Endodermal cell (in vitro differentiated cells): ENCODE measurements at regions not wholly inside any gene's neighbourhood (a gene's known extent, or its start where the extent isn't known, plus 50 kb on each side); places are given as distances from the start of the nearest gene placed in this dataset.

Experiments used
- DNase-seq: peaks from one replicate; pipeline ENCODE4 v3.0.0-alpha.2; 2017
- H3K27ac ChIP-seq: 2 replicates; pipeline ENCODE4 v1.5.1; 2013; ENCODE audit warnings: mild to moderate bottlenecking, low read depth, low read length, moderate library complexity
- H3K27me3 ChIP-seq: 2 replicates; pipeline ENCODE4 v1.6.1; 2013; ENCODE audit warnings: mild to moderate bottlenecking, low read length, moderate library complexity; ENCODE audit not compliant: insufficient read depth, control insufficient read depth, poor library complexity, severe bottlenecking
- H3K36me3 ChIP-seq: 2 replicates; pipeline ENCODE4 v1.7.0; 2013; ENCODE audit warnings: mild to moderate bottlenecking, low read length, moderate library complexity; ENCODE audit not compliant: control insufficient read depth, insufficient read depth
- H3K4me1 ChIP-seq: one replicate; pipeline ENCODE4 v1.7.0; 2013; ENCODE audit warnings: low read length; ENCODE audit not compliant: control insufficient read depth, insufficient read depth
- H3K4me3 ChIP-seq: 2 replicates; pipeline ENCODE4 v1.5.1; 2013; ENCODE audit warnings: mild to moderate bottlenecking, low read length, moderate library complexity
- H3K9ac ChIP-seq: 2 replicates; pipeline ENCODE4 v1.6.1; 2013; ENCODE audit warnings: mild to moderate bottlenecking, low read length, moderate library complexity; ENCODE audit not compliant: poor library complexity, severe bottlenecking; ENCODE audit errors: extremely low read depth
- H3K9me3 ChIP-seq: 2 replicates; pipeline ENCODE4 v1.6.1; 2013; ENCODE audit warnings: mild to moderate bottlenecking, low read length, moderate library complexity; ENCODE audit not compliant: control insufficient read depth
- H3K27ac Mint-ChIP-seq: 2 replicates; pipeline ENCODE4 v1.8.0; 2020; ENCODE audit warnings: mixed read lengths
- H3K27me3 Mint-ChIP-seq: 2 replicates; pipeline ENCODE4 v1.8.0; 2021; ENCODE audit warnings: mild to moderate bottlenecking, mixed read lengths; ENCODE audit not compliant: insufficient read depth
- H3K36me3 Mint-ChIP-seq: 2 replicates; pipeline ENCODE4 v1.8.0; 2020; ENCODE audit warnings: low read depth, mixed read lengths
- H3K4me1 Mint-ChIP-seq: 2 replicates; pipeline ENCODE4 v1.8.0; 2020; ENCODE audit warnings: mixed read lengths
- H3K4me3 Mint-ChIP-seq: 2 replicates; pipeline ENCODE4 v1.8.0; 2020; ENCODE audit warnings: mild to moderate bottlenecking, moderate library complexity, mixed read lengths
- H3K9me3 Mint-ChIP-seq: 2 replicates; pipeline ENCODE4 v1.8.0; 2020; ENCODE audit warnings: mild to moderate bottlenecking, mixed read lengths
- CTCF ChIP-seq: fragments of 200-600 bp; sonication (generic); conservative IDR thresholded peaks from 2 replicates; pipeline ENCODE4 v1.5.0; 2021; ENCODE audit warnings: antibody characterized with exemption, mild to moderate bottlenecking
- WGBS, 2 experiments: methylation state at CpG; one replicate each; pipeline versions ENCODE4 v1.1.5 to v1.1.7; 2013; ENCODE audit warnings: missing lambda C conversion rate in 2 of 2, mixed read lengths in 1 of 2; ENCODE audit not compliant: insufficient coverage in 1 of 2, insufficient read length in 1 of 2; 5-methylcytosine and 5-hydroxymethylcytosine counted together

DNA sequence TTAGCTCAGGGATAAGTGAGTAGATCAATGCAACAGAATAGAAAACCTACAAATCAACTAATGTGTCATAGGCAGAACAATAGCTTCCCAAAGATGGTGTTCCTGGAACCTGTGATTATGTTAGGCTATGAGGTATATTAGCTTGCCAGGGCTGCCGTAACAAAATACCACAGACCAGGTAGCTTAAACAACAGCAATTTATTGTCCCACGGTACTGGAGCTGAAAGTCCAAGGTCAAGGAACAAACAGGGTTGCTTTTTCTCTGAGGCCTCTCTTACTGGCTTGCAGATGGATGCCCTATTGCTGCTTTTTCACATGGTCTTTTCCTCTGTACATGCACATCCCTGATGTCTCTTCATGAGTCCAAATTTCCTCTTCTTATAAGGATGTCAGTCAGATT is 354.9 kb downstream of the TNS1 start:
- 88 to 95% methylated on average over 1 to 2 of the region's 2 CpGs for WGBS, 2 experiments
- Histone ChIP-seq H3K9me3 (no peaks in the 10 kb centered on the region), H3K4me1 (peaks cover 8% of the 10 kb centered on the region), H3K27ac (no peak overlapping the region), H3K27me3 (no peaks in the 10 kb centered on the region), H3K9ac (no peak overlapping the region), H3K4me3 (no peak overlapping the region), H3K36me3 (no peaks in the 10 kb centered on the region)
- no peak overlapping the region for H3K4me3 Mint-ChIP-seq
- TF ChIP-seq CTCF, result no peak
- DNase-seq, result no peak
- H3K4me1 Mint-ChIP-seq, result peaks cover 12% of the 10 kb centered on the region
- no peaks in the 10 kb centered on the region for H3K36me3 Mint-ChIP-seq
- no peaks in the 10 kb centered on the region for H3K27me3 Mint-ChIP-seq
- no peaks in the 10 kb centered on the region for H3K9me3 Mint-ChIP-seq
- H3K27ac Mint-ChIP-seq, result no peak overlapping the region

- Histone ChIP-seq H3K9ac (no peak overlapping the region), H3K9me3 (no peaks in the 10 kb centered on the region), H3K4me1 (peaks cover 8% of the 10 kb centered on the region), H3K4me3 (no peak overlapping the region), H3K27ac (no peak overlapping the region), H3K36me3 (no peaks in the 10 kb centered on the region), H3K27me3 (no peaks in the 10 kb centered on the region)
- TF ChIP-seq CTCF, result no peak
- Mint-ChIP-seq H3K9me3 (no peaks in the 10 kb centered on the region), H3K27ac (no peak overlapping the region), H3K27me3 (no peaks in the 10 kb centered on the region), H3K36me3 (no peaks in the 10 kb centered on the region), H3K4me1 (peaks cover 12% of the 10 kb centered on the region), H3K4me3 (no peak overlapping the region)
- no peak for DNase-seq
Observed at GRCh38 chr2:217647226-217647625, 355.6 kb downstream of the TNS1 start.

- Mint-ChIP-seq H3K4me3 (no peak overlapping the region), H3K27ac (no peak overlapping the region), H3K9me3 (no peaks in the 10 kb centered on the region), H3K27me3 (no peaks in the 10 kb centered on the region), H3K36me3 (no peaks in the 10 kb centered on the region), H3K4me1 (peaks cover 10% of the 10 kb centered on the region)
- no peak for DNase-seq
- Histone ChIP-seq H3K27me3 (no peaks in the 10 kb centered on the region), H3K9me3 (no peaks in the 10 kb centered on the region), H3K9ac (no peak overlapping the region), H3K27ac (no peak overlapping the region), H3K4me1 (peaks cover 8% of the 10 kb centered on the region), H3K36me3 (no peaks in the 10 kb centered on the region), H3K4me3 (no peak overlapping the region)
- 93% methylated on average over 1 of the region's 1 CpG; no CpG with 5 or more reads in 1 of the 2 experiments for WGBS, 2 experiments
- TF ChIP-seq CTCF, result no peak
Observed at GRCh38 chr2:217645896-217646295, 356.9 kb downstream of the TNS1 start.
